ENCODE measurements at regions not wholly inside any gene's neighbourhood (a gene's known extent, or its start where the extent isn't known, plus 50 kb on each side); places are given as distances from the start of the nearest gene placed in this dataset.

- TF ChIP-seq EZH2phosphoT487 (IDR thresholded peaks at IDR 0.05; ENCODE audit: low read depth) (no peak), CTCF (IDR thresholded peaks at IDR 0.05; ENCODE audit: low read depth, low read length) (no peak)
- Histone ChIP-seq H3K4me3 (ENCODE audit: low read length) (no peak overlapping the region), H3K9me3 (ENCODE audit: insufficient read depth, low read length) (no peaks in the 10 kb centered on the region), H3K4me1 (ENCODE audit: low read length) (no peaks in the 10 kb centered on the region; the same call in 1 of the 2 replicates), H4K20me1 (ENCODE audit: insufficient read depth, low read length) (no peaks in the 10 kb centered on the region), H3K4me2 (ENCODE audit: low read length) (no peak overlapping the region), H3K27ac (ENCODE audit: low read length) (no peak overlapping the region), H3K79me2 (ENCODE audit: low read length) (no peaks in the 10 kb centered on the region), H2AFZ (ENCODE audit: low read depth, low read length) (no peak overlapping the region), H3K9ac (ENCODE audit: low read length) (no peak overlapping the region), H3K36me3 (replicated peaks; ENCODE audit: low read depth, low read length) (no peaks in the 10 kb centered on the region), H3K27me3 (ENCODE audit: low read depth, low read length) (no peaks in the 10 kb centered on the region)
Observed at GRCh38 chr21:17435565-17436543, 77.0 kb upstream of the CXADR start.

GRCh38 chr21:17436626-17437111 lies 76.2 kb upstream of the CXADR start:
- H3K79me2 ChIP-seq (ENCODE audit: low read length) = no peaks in the 10 kb centered on the region
- H3K36me3 ChIP-seq (replicated peaks; ENCODE audit: low read depth, low read length) = no peaks in the 10 kb centered on the region
- H3K9ac ChIP-seq (ENCODE audit: low read length) = no peak overlapping the region
- TF ChIP-seq CTCF (IDR thresholded peaks at IDR 0.05; ENCODE audit: low read depth, low read length) = no peak
- no peak for TF ChIP-seq EZH2phosphoT487 (IDR thresholded peaks at IDR 0.05; ENCODE audit: low read depth)
- no peaks in the 10 kb centered on the region; the same call in 1 of the 2 replicates for H3K4me1 ChIP-seq (ENCODE audit: low read length)
- H3K27me3 ChIP-seq (ENCODE audit: low read depth, low read length) = no peaks in the 10 kb centered on the region
- H3K4me3 ChIP-seq (ENCODE audit: low read length) = no peak overlapping the region
- no peaks in the 10 kb centered on the region for H3K9me3 ChIP-seq (ENCODE audit: insufficient read depth, low read length)
- H2AFZ ChIP-seq (ENCODE audit: low read depth, low read length) = no peak overlapping the region
- H3K27ac ChIP-seq (ENCODE audit: low read length) = no peak overlapping the region
- H3K4me2 ChIP-seq (ENCODE audit: low read length) = no peak overlapping the region
- H4K20me1 ChIP-seq (ENCODE audit: insufficient read depth, low read length) = no peaks in the 10 kb centered on the region

- no peak overlapping the region for H3K9ac ChIP-seq (ENCODE audit: low read length)
- H3K4me1 ChIP-seq (ENCODE audit: low read length) = no peaks in the 10 kb centered on the region; the same call in 1 of the 2 replicates
- no peak for TF ChIP-seq EZH2phosphoT487 (IDR thresholded peaks at IDR 0.05; ENCODE audit: low read depth)
- TF ChIP-seq CTCF (IDR thresholded peaks at IDR 0.05; ENCODE audit: low read depth, low read length) = no peak
- no peak overlapping the region for H2AFZ ChIP-seq (ENCODE audit: low read depth, low read length)
- H3K4me2 ChIP-seq (ENCODE audit: low read length) = no peak overlapping the region
- H3K4me3 ChIP-seq (ENCODE audit: low read length) = no peak overlapping the region
- H3K79me2 ChIP-seq (ENCODE audit: low read length) = no peaks in the 10 kb centered on the region
- H3K36me3 ChIP-seq (replicated peaks; ENCODE audit: low read depth, low read length) = no peaks in the 10 kb centered on the region
- H3K9me3 ChIP-seq (ENCODE audit: insufficient read depth, low read length) = no peaks in the 10 kb centered on the region
- no peak overlapping the region for H3K27ac ChIP-seq (ENCODE audit: low read length)
- no peaks in the 10 kb centered on the region for H3K27me3 ChIP-seq (ENCODE audit: low read depth, low read length)
- H4K20me1 ChIP-seq (ENCODE audit: insufficient read depth, low read length) = no peaks in the 10 kb centered on the region
Observed at GRCh38 chr21:17438635-17439034, 74.2 kb upstream of the CXADR start.

- no peaks in the 10 kb centered on the region for H3K79me2 ChIP-seq (ENCODE audit: low read length)
- H2AFZ ChIP-seq (ENCODE audit: low read depth, low read length) = no peak overlapping the region
- H3K27me3 ChIP-seq (ENCODE audit: low read depth, low read length) = no peaks in the 10 kb centered on the region
- no peak overlapping the region for H3K9ac ChIP-seq (ENCODE audit: low read length)
- H3K36me3 ChIP-seq (replicated peaks; ENCODE audit: low read depth, low read length) = no peaks in the 10 kb centered on the region
- H4K20me1 ChIP-seq (ENCODE audit: insufficient read depth, low read length) = no peaks in the 10 kb centered on the region
- TF ChIP-seq CTCF (IDR thresholded peaks at IDR 0.05; ENCODE audit: low read depth, low read length) = no peak
- TF ChIP-seq EZH2phosphoT487 (IDR thresholded peaks at IDR 0.05; ENCODE audit: low read depth) = no peak
- H3K4me3 ChIP-seq (ENCODE audit: low read length) = no peak overlapping the region
- no peaks in the 10 kb centered on the region; the same call in 1 of the 2 replicates for H3K4me1 ChIP-seq (ENCODE audit: low read length)
- H3K4me2 ChIP-seq (ENCODE audit: low read length) = no peak overlapping the region
- H3K27ac ChIP-seq (ENCODE audit: low read length) = no peak overlapping the region
- no peaks in the 10 kb centered on the region for H3K9me3 ChIP-seq (ENCODE audit: insufficient read depth, low read length)
Observed at GRCh38 chr21:17440969-17441368, 71.9 kb upstream of the CXADR start.
